ENCODE measurements at regions not wholly inside any gene's neighbourhood (a gene's known extent, or its start where the extent isn't known, plus 50 kb on each side); places are given as distances from the start of the nearest gene placed in this dataset.

GRCh38 chr14:34256223-34256622 lies 205.8 kb downstream of the SPTSSA start:
- Histone ChIP-seq H3K27ac (no peak overlapping the region), H3K27me3 (replicated peaks) (no peaks in the 10 kb centered on the region), H3K4me3 (ENCODE audit: low read depth, low read length) (no peak overlapping the region), H3K36me3 (replicated peaks) (no peaks in the 10 kb centered on the region)
- no peak for DNase-seq
- TF ChIP-seq CTCF (IDR thresholded peaks at IDR 0.05; ENCODE audit: low read depth, low read length, missing control alignments), result no peak
- in situ Hi-C loops (cut with HindIII; ENCODE audit: low pct_ligation_motif_present, low sequenced_read_pairs), result no loop called here

- no peaks in the 10 kb centered on the region for H3K27me3 ChIP-seq (replicated peaks)
- no peak for DNase-seq
- H3K36me3 ChIP-seq (replicated peaks), result no peaks in the 10 kb centered on the region
- H3K27ac ChIP-seq, result no peak overlapping the region
- H3K4me3 ChIP-seq (ENCODE audit: low read depth, low read length), result no peak overlapping the region
- in situ Hi-C loops (cut with HindIII; ENCODE audit: low pct_ligation_motif_present, low sequenced_read_pairs), result no loop called here
- no peak for TF ChIP-seq CTCF (IDR thresholded peaks at IDR 0.05; ENCODE audit: low read depth, low read length, missing control alignments)
Observed at GRCh38 chr14:34254571-34254970, 207.5 kb downstream of the SPTSSA start.

- H3K27ac ChIP-seq, result no peak overlapping the region
- no peaks in the 10 kb centered on the region for H3K36me3 ChIP-seq (replicated peaks)
- in situ Hi-C loops (cut with HindIII; ENCODE audit: low pct_ligation_motif_present, low sequenced_read_pairs), result no loop called here
- H3K27me3 ChIP-seq (replicated peaks), result no peaks in the 10 kb centered on the region
- TF ChIP-seq CTCF (IDR thresholded peaks at IDR 0.05; ENCODE audit: low read depth, low read length, missing control alignments), result no peak
- DNase-seq, result no peak
- no peak overlapping the region for H3K4me3 ChIP-seq (ENCODE audit: low read depth, low read length)
Observed at GRCh38 chr14:34254031-34254430, 208.0 kb downstream of the SPTSSA start.

- no peak overlapping the region for H3K27ac ChIP-seq
- no peaks in the 10 kb centered on the region for H3K36me3 ChIP-seq (replicated peaks)
Observed at GRCh38 chr14:34252227-34252626, 209.8 kb downstream of the SPTSSA start.

GRCh38 chr14:34251662-34252061 lies 210.4 kb downstream of the SPTSSA start:
- no peak for TF ChIP-seq CTCF (IDR thresholded peaks at IDR 0.05; ENCODE audit: low read depth, low read length, missing control alignments)
- Histone ChIP-seq H3K27me3 (replicated peaks) (no peaks in the 10 kb centered on the region), H3K36me3 (replicated peaks) (no peaks in the 10 kb centered on the region), H3K4me3 (ENCODE audit: low read depth, low read length) (no peak overlapping the region), H3K27ac (no peak overlapping the region)
- in situ Hi-C loops (cut with HindIII; ENCODE audit: low pct_ligation_motif_present, low sequenced_read_pairs), result no loop called here
- no peak for DNase-seq

More at GRCh38 chr14:34252227-34252626, 209.8 kb downstream of the SPTSSA start:
- in situ Hi-C loops (cut with HindIII; ENCODE audit: low pct_ligation_motif_present, low sequenced_read_pairs), result no loop called here
- no peak for TF ChIP-seq CTCF (IDR thresholded peaks at IDR 0.05; ENCODE audit: low read depth, low read length, missing control alignments)
- H3K4me3 ChIP-seq (ENCODE audit: low read depth, low read length), result no peak overlapping the region
- DNase-seq, result no peak
- no peaks in the 10 kb centered on the region for H3K27me3 ChIP-seq (replicated peaks)

GRCh38 chr14:34250959-34251358 lies 211.1 kb downstream of the SPTSSA start:
- in situ Hi-C loops (cut with HindIII; ENCODE audit: low pct_ligation_motif_present, low sequenced_read_pairs), result no loop called here
- no peak for TF ChIP-seq CTCF (IDR thresholded peaks at IDR 0.05; ENCODE audit: low read depth, low read length, missing control alignments)
- Histone ChIP-seq H3K27ac (no peak overlapping the region), H3K4me3 (ENCODE audit: low read depth, low read length) (no peak overlapping the region), H3K36me3 (replicated peaks) (no peaks in the 10 kb centered on the region), H3K27me3 (replicated peaks) (no peaks in the 10 kb centered on the region)
- no peak for DNase-seq

Measured in brain microvascular endothelial cell (primary cell).